ENCODE measurements at regions not wholly inside any gene's neighbourhood (a gene's known extent, or its start where the extent isn't known, plus 50 kb on each side); places are given as distances from the start of the nearest gene placed in this dataset.

- no peak for TF ChIP-seq POLR2A (IDR thresholded peaks at IDR 0.05)
- TF ChIP-seq CTCF (IDR thresholded peaks at IDR 0.05), result no peak
These were observed 650.3 kb upstream of the FAM241A start for GRCh38 chr4:111494971-111495370.
